BLaER1 treated with 17β-estradiol and CSF1 and Interleukin-3, amounts not matched to agents 10 nM and 100 nM (cell line): ENCODE measurements at regions not wholly inside any gene's neighbourhood (a gene's known extent, or its start where the extent isn't known, plus 50 kb on each side); places are given as distances from the start of the nearest gene placed in this dataset.
A peak's percentile ranks its signal among the peaks of the same experiment; 100 is the strongest.

Experiments used
- H3K27ac ChIP-seq, 11 experiments: shearing (Covaris generic); formaldehyde crosslinking; 2 replicates each; pipeline ENCODE4 v1.8.1; 2022
- H3K27me3 ChIP-seq, 11 experiments: shearing (Covaris generic); formaldehyde crosslinking; 2 replicates each; pipeline ENCODE4 v1.8.1; 2022
- H3K36me3 ChIP-seq, 11 experiments: shearing (Covaris generic); formaldehyde crosslinking; 2 replicates each; pipeline ENCODE4 v1.8.1; 2022
- H3K4me1 ChIP-seq, 10 experiments: shearing (Covaris generic); formaldehyde crosslinking; 2 replicates each; pipeline ENCODE4 v1.8.1; 2022
- H3K4me2 ChIP-seq, 11 experiments: shearing (Covaris generic); formaldehyde crosslinking; 2 replicates each; pipeline ENCODE4 v1.8.1; 2022
- H3K4me3 ChIP-seq, 10 experiments: shearing (Covaris generic); formaldehyde crosslinking; 2 replicates each; pipeline ENCODE4 v1.8.1; 2022
- H3K9ac ChIP-seq, 11 experiments: shearing (Covaris generic); formaldehyde crosslinking; 2 replicates each; pipeline ENCODE4 v1.8.1; 2022
- H3K9me3 ChIP-seq, 11 experiments: shearing (Covaris generic); formaldehyde crosslinking; replicated peaks in 1 of 11; 2 replicates each; pipeline ENCODE4 v1.8.1; 2022
- H4K20me1 ChIP-seq, 11 experiments: shearing (Covaris generic); formaldehyde crosslinking; 2 replicates each; pipeline ENCODE4 v1.8.1; 2022
- Cebpa-rat ChIP-seq, 11 experiments: shearing (Covaris generic); IDR thresholded peaks; 2 replicates each; pipeline ENCODE4 v1.8.1; 2022

DNA sequence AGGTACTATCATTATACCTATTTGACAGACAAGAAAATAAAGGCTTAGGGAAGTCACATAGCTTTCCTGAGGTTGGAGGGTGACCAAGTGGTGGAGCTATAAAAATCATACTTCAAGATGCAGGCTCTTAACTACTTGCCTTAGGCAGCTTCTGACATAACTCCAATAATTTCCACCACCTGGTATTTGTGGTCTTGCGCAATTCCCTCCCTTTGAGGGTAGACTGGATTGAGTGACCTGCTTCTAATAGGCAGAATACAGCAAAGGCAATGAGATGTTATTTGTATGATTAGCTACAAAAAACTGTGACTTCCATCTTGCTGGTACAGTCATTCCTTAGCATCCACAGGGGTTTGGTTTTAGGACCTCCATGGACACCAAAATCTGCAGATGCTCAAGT is 385.5 kb downstream of the TMEM114 start:
- peaks cover 15 to 37% (median 20%) of the 10 kb centered on the region in 10 experiments for H3K4me1 ChIP-seq
- H3K27ac ChIP-seq = no peak overlapping the region
- H3K9ac ChIP-seq = no peak overlapping the region
- no peak overlapping the region for H3K4me2 ChIP-seq
- H3K36me3 ChIP-seq = no peaks in the 10 kb centered on the region
- peak in 8 of 11 experiments; percentile 24 to 91 (median 60); a peak in 10 of 22 replicates for TF ChIP-seq Cebpa-rat (IDR thresholded peaks at IDR 0.05)
- no peak overlapping the region for H3K4me3 ChIP-seq
- no peaks in the 10 kb centered on the region for H3K27me3 ChIP-seq
- H3K9me3 ChIP-seq = peaks cover 4 to 31% (median 11%) of the 10 kb centered on the region in 11 experiments; a peak in 18 of 22 replicates
- H4K20me1 ChIP-seq = no peaks in the 10 kb centered on the region

DNA sequence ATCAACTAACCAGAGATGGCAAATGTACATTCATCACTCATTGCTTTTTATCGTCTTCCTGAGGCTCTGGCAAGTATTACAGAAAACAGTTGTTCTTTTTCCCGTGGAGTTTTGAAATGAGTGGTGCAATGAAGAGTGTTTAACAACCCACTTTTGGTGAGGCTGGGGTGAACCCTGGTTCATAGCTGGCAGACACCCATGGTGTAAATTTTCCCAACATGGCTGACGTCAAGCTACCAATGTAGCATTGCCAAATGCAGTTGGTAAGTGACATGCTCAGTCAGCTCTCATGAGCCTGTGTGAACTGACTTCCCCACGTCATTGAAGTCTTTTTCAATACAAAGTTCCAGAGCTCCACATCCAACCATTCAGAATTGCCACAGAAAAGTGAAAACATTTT is 386.2 kb downstream of the TMEM114 start:
- no peaks in the 10 kb centered on the region for H4K20me1 ChIP-seq
- no peaks in the 10 kb centered on the region for H3K36me3 ChIP-seq

DNA sequence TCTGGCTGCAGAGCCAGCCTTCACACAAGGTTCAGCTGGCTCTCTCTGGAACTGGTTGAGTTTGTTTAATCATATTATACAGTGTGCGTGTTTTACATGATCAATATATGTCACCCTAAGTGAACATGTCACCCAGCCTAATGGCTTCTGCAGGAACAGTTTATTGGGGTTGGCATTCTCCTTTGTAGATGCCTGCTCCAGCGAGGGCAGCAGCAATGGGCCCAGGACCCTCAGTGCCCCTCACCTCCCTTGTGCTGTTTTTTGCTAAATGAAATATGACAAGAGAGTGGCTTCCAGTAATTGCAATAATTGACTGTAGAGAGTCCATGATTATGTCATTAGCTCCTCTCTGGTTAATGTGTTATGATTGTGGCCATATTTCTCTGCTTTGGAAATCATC is 387.2 kb downstream of the TMEM114 start:
- TF ChIP-seq Cebpa-rat (IDR thresholded peaks at IDR 0.05) = no peak
- Histone ChIP-seq H4K20me1 (no peaks in the 10 kb centered on the region), H3K4me1 (peaks cover 13 to 24% (median 16%) of the 10 kb centered on the region in 10 experiments), H3K27ac (no peak overlapping the region), H3K9me3 (peaks cover 4 to 31% (median 11%) of the 10 kb centered on the region in 11 experiments; a peak in 18 of 22 replicates), H3K4me3 (no peak overlapping the region), H3K9ac (no peak overlapping the region), H3K27me3 (no peaks in the 10 kb centered on the region), H3K36me3 (no peaks in the 10 kb centered on the region), H3K4me2 (no peak overlapping the region)

More for the DNA sequence above, 386.2 kb downstream of the TMEM114 start:
- H3K4me3 ChIP-seq = no peak overlapping the region
- no peaks in the 10 kb centered on the region for H3K27me3 ChIP-seq
- H3K4me1 ChIP-seq = peaks cover 13 to 31% (median 17%) of the 10 kb centered on the region in 10 experiments
- no peak overlapping the region for H3K27ac ChIP-seq
- no peak for TF ChIP-seq Cebpa-rat (IDR thresholded peaks at IDR 0.05)
- peaks cover 4 to 31% (median 11%) of the 10 kb centered on the region in 11 experiments; a peak in 18 of 22 replicates for H3K9me3 ChIP-seq
- H3K9ac ChIP-seq = no peak overlapping the region
- no peak overlapping the region for H3K4me2 ChIP-seq

DNA sequence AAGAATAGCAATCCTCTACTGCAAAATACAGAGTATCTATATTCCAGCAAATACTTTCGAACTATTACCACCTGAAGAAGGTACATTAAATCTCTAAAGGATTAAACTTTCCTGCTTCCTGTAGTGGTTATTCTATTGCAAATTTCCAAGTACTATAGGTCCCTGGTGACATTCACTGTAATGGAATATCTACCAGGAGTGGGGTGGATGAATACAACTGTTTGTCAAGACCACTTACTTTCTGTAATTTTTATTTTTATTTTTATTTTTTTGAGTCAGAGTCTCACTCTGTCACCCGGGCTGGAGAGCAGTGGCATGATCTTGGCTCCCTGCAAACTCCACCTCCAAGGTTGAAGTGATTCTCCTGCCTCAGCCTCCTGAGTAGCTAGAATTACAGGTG is 389.5 kb downstream of the TMEM114 start:
- Histone ChIP-seq H3K27me3 (no peaks in the 10 kb centered on the region), H3K36me3 (no peaks in the 10 kb centered on the region), H3K9ac (no peak overlapping the region), H3K4me1 (peaks cover 0 to 3% (median 0%) of the 10 kb centered on the region in 10 experiments; a peak in 1 of 20 replicates), H3K9me3 (peaks cover 4 to 30% (median 11%) of the 10 kb centered on the region in 11 experiments; a peak in 18 of 22 replicates), H3K27ac (no peak overlapping the region), H3K4me3 (no peak overlapping the region), H3K4me2 (no peak overlapping the region), H4K20me1 (no peaks in the 10 kb centered on the region)
- no peak for TF ChIP-seq Cebpa-rat (IDR thresholded peaks at IDR 0.05)

DNA sequence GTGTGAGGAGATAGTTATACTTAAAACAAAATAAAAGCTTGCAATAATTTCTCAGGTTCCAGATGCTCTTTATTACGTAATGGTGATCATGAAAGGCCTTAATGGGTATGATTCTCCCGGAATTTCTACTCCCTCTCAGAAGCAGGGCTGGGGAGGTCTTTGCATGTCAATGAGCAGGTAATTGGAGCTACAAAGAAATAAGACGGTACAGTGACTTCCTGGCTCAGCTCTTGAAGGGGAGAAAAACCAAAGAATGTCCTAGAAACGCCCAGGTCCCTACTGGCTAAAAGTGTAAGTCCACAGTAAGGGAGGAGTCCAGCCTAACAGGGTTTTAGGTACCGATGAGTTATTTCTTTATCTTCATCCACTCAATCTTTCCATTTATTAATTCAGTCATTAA is 390.9 kb downstream of the TMEM114 start:
- Histone ChIP-seq H3K27ac (no peak overlapping the region), H3K9ac (no peak overlapping the region), H3K4me2 (no peak overlapping the region), H3K9me3 (peaks cover 4 to 19% (median 11%) of the 10 kb centered on the region in 11 experiments; a peak in 17 of 22 replicates), H3K36me3 (no peaks in the 10 kb centered on the region), H3K4me1 (no peaks in the 10 kb centered on the region), H3K27me3 (no peaks in the 10 kb centered on the region), H3K4me3 (no peak overlapping the region), H4K20me1 (no peaks in the 10 kb centered on the region)
- TF ChIP-seq Cebpa-rat (IDR thresholded peaks at IDR 0.05) = peak in 2 of 11 experiments; percentile 9 to 41; a peak in 1 of 22 replicates

DNA sequence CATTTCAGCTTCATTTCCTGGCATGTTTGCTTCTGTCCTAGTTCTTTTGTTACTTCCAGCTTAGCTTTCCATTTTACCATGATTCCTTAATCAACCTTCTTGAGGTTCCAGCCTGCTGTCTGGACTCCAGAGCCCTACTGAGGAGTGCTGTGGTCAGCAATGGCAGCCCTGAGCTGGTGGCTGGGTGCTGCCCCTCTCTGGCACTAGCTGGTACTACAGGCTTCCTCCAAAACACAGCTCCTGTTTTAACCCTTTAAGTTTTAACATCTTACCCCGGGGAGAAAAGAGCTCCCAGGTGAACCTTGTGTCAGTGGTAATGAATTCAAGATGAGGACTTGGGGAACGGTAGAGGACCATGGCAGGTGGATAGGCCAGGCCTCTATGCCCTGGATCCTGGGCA is 395.5 kb downstream of the TMEM114 start:
- TF ChIP-seq Cebpa-rat (IDR thresholded peaks at IDR 0.05) = no peak
- H3K4me2 ChIP-seq = no peak overlapping the region
- H4K20me1 ChIP-seq = no peaks in the 10 kb centered on the region
- H3K4me3 ChIP-seq = no peak overlapping the region
- H3K9me3 ChIP-seq = no peaks in the 10 kb centered on the region
- no peak overlapping the region for H3K9ac ChIP-seq
- no peaks in the 10 kb centered on the region for H3K4me1 ChIP-seq
- H3K36me3 ChIP-seq = no peaks in the 10 kb centered on the region
- H3K27me3 ChIP-seq = no peaks in the 10 kb centered on the region
- H3K27ac ChIP-seq = no peak overlapping the region

DNA sequence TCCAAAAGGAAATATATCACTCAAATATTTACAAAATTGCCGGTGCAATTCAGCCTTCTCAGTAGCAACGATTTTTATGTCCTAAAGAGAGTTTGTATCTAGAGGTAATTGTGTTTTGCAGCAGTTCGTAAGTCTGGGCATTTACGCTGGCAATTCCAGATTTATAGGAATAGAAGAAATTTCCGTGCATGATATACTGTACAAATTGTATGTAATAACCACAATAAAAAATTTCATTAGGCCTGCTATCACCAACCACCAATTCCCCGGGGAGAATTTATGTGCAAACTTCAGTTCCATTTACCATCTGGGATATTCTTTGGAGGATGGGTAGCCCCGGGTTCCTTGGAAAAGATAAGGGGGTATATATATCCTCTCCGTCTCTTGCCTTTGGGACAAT is 401.5 kb downstream of the TMEM114 start:
- H3K4me1 ChIP-seq = no peaks in the 10 kb centered on the region
- H3K36me3 ChIP-seq = no peaks in the 10 kb centered on the region
- no peak overlapping the region for H3K27ac ChIP-seq
- no peaks in the 10 kb centered on the region for H3K9me3 ChIP-seq
- no peak overlapping the region for H3K4me2 ChIP-seq
- TF ChIP-seq Cebpa-rat (IDR thresholded peaks at IDR 0.05) = no peak
- no peaks in the 10 kb centered on the region for H3K27me3 ChIP-seq
- no peak overlapping the region for H3K9ac ChIP-seq
- no peaks in the 10 kb centered on the region for H4K20me1 ChIP-seq
- no peak overlapping the region for H3K4me3 ChIP-seq

DNA sequence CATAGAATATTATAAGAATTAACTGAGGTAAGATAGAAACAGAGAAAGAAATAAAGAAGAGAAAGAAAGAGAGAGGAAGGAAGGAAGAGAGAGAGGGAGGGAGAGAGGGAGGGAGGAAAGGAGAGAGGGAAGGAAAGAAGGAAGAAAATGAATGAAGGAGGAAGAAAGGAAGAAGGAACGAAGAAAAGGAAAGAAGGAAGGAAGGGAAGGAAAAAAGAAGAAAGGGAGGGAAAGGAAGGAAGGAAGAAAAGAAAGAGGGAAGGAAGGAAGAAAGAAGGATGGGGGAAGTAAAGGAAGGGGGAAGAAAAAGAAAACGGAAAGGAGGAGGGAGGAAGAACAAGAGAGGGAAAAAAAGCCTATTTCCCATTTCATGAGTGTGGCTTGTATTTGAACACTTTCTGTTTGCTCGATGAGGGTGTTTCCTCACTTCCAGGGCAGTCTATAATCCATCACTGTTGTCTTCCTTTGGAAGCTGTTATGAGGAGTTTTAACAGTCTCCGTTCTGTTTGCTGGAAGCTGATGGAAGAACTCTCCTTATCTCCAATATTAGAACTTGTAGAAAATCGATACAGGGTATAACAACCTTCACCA is 402.4 kb downstream of the TMEM114 start:
- no peaks in the 10 kb centered on the region for H3K9me3 ChIP-seq
- no peak overlapping the region for H3K9ac ChIP-seq
- no peaks in the 10 kb centered on the region for H3K36me3 ChIP-seq
- H3K4me3 ChIP-seq = no peak overlapping the region
- H3K27ac ChIP-seq = no peak overlapping the region
- no peak for TF ChIP-seq Cebpa-rat (IDR thresholded peaks at IDR 0.05)
- H4K20me1 ChIP-seq = no peaks in the 10 kb centered on the region
- H3K4me1 ChIP-seq = no peaks in the 10 kb centered on the region
- H3K27me3 ChIP-seq = no peaks in the 10 kb centered on the region
- no peak overlapping the region for H3K4me2 ChIP-seq

DNA sequence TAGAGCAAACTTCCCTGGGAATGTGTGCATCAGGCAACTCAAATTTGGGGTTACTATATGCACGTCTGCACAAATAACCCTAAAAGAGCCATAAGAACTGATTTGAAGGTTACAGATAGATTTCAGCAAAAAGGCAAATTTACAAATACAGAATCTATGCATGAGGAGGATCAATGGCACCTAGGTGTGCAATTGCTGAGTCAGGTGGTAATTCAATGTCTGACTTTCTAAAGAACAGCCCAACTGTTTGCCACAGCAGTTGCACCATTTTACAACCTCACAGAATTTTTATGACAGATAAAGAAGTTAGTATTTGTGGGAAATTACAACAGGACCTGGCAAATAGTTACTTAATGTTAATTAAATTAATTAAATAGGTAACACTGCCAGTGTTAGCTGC is 405.5 kb downstream of the TMEM114 start:
- Histone ChIP-seq H3K4me2 (no peak overlapping the region), H3K9me3 (no peaks in the 10 kb centered on the region), H3K27me3 (no peaks in the 10 kb centered on the region), H4K20me1 (no peaks in the 10 kb centered on the region), H3K36me3 (no peaks in the 10 kb centered on the region), H3K27ac (no peak overlapping the region), H3K9ac (no peak overlapping the region), H3K4me1 (no peaks in the 10 kb centered on the region), H3K4me3 (no peak overlapping the region)
- no peak for TF ChIP-seq Cebpa-rat (IDR thresholded peaks at IDR 0.05)
